ENCODE measurements at regions not wholly inside any gene's neighbourhood (a gene's known extent, or its start where the extent isn't known, plus 50 kb on each side); places are given as distances from the start of the nearest gene placed in this dataset.
"Not testable (repeated sequence)": the region's sequence is repeated elsewhere in the genome, so short reads cannot be mapped to it uniquely, and the experiment has no call there.

- ATAC-seq (no peak), DNase-seq (ENCODE audit: low spot score) (no peak)
- H3K27me3 Mint-ChIP-seq: peaks cover 3 to 4% of the 10 kb centered on the region in 2 donors
- no peak overlapping the region for H3K4me3 Mint-ChIP-seq
- H3K27ac Mint-ChIP-seq: no peak overlapping the region
- no peaks in the 10 kb centered on the region for H3K36me3 Mint-ChIP-seq
- H3K9me3 Mint-ChIP-seq: no peaks in the 10 kb centered on the region
- peaks cover under 1 to 2% of the 10 kb centered on the region in 2 donors for H3K4me1 Mint-ChIP-seq (ENCODE audit: low read depth in 2 of 2)
These were observed 97.8 kb downstream of the OAT start for GRCh38 chr10:124320778-124321432.

- Mint-ChIP-seq H3K4me3 (no peak overlapping the region), H3K4me1 (ENCODE audit: low read depth in 2 of 2) (peaks cover 5 to 6% of the 10 kb centered on the region in 2 donors), H3K27ac (no peak overlapping the region), H3K36me3 (no peaks in the 10 kb centered on the region), H3K9me3 (no peaks in the 10 kb centered on the region), H3K27me3 (peaks cover 0 to 12% of the 10 kb centered on the region in 2 donors)
- DNase-seq (ENCODE audit: low spot score) (no peak), ATAC-seq (no peak)
These were observed 98.8 kb downstream of the OAT start for GRCh38 chr10:124319926-124320391.

- peaks cover 0 to 12% of the 10 kb centered on the region in 2 donors for H3K27me3 Mint-ChIP-seq
- ATAC-seq; H3K27ac Mint-ChIP-seq; H3K36me3 Mint-ChIP-seq; H3K4me3 Mint-ChIP-seq; DNase-seq (ENCODE audit: low spot score); H3K9me3 Mint-ChIP-seq; H3K4me1 Mint-ChIP-seq (ENCODE audit: low read depth in 2 of 2): not testable (repeated sequence)
These were observed 99.2 kb downstream of the OAT start for GRCh38 chr10:124319520-124319919.

GRCh38 chr10:124318811-124319210 lies 99.9 kb downstream of the OAT start:
- H3K27ac Mint-ChIP-seq: no peak overlapping the region
- H3K4me1 Mint-ChIP-seq (ENCODE audit: low read depth in 2 of 2): peaks cover 5 to 6% of the 10 kb centered on the region in 2 donors
- H3K36me3 Mint-ChIP-seq: no peaks in the 10 kb centered on the region
- ATAC-seq (no peak), DNase-seq (ENCODE audit: low spot score) (no peak)
- peaks cover 0 to 12% of the 10 kb centered on the region in 2 donors for H3K27me3 Mint-ChIP-seq
- H3K4me3 Mint-ChIP-seq: no peak overlapping the region
- H3K9me3 Mint-ChIP-seq: peaks cover 2% of the 10 kb centered on the region

GRCh38 chr10:124318076-124318475 lies 100.6 kb downstream of the OAT start:
- Mint-ChIP-seq H3K27ac (no peak overlapping the region), H3K9me3 (peaks cover 2% of the 10 kb centered on the region), H3K4me1 (ENCODE audit: low read depth in 2 of 2) (peaks cover 5 to 6% of the 10 kb centered on the region in 2 donors), H3K4me3 (no peak overlapping the region), H3K36me3 (no peaks in the 10 kb centered on the region), H3K27me3 (peaks cover 0 to 12% of the 10 kb centered on the region in 2 donors)
- DNase-seq (ENCODE audit: low spot score) (no peak), ATAC-seq (no peak)

- no peak for ATAC-seq
- no peak for DNase-seq (ENCODE audit: low spot score)
- Mint-ChIP-seq H3K4me3 (no peak overlapping the region), H3K27ac (no peak overlapping the region), H3K9me3 (peaks cover 2% of the 10 kb centered on the region), H3K27me3 (peaks cover 0 to 12% of the 10 kb centered on the region in 2 donors), H3K4me1 (ENCODE audit: low read depth in 2 of 2) (peaks cover 5 to 6% of the 10 kb centered on the region in 2 donors), H3K36me3 (no peaks in the 10 kb centered on the region)
These were observed 102.4 kb downstream of the OAT start for GRCh38 chr10:124316326-124316725.

- no peaks in the 10 kb centered on the region for H3K36me3 Mint-ChIP-seq
- H3K4me3 Mint-ChIP-seq: no peak overlapping the region
- H3K27me3 Mint-ChIP-seq: peaks cover 0 to 12% of the 10 kb centered on the region in 2 donors
- no peak overlapping the region for H3K27ac Mint-ChIP-seq
- ATAC-seq (no peak), DNase-seq (ENCODE audit: low spot score) (no peak)
- peaks cover 5 to 6% of the 10 kb centered on the region in 2 donors for H3K4me1 Mint-ChIP-seq (ENCODE audit: low read depth in 2 of 2)
- H3K9me3 Mint-ChIP-seq: peaks cover 2% of the 10 kb centered on the region
These were observed 103.0 kb downstream of the OAT start for GRCh38 chr10:124315591-124316270.

GRCh38 chr10:124313374-124313773 lies 105.3 kb downstream of the OAT start:
- no peak overlapping the region for H3K4me3 Mint-ChIP-seq
- H3K9me3 Mint-ChIP-seq: peaks cover 2% of the 10 kb centered on the region
- ATAC-seq: peak in 1 of 2 donors; percentile 24
- DNase-seq (ENCODE audit: low spot score): no peak
- no peaks in the 10 kb centered on the region for H3K36me3 Mint-ChIP-seq
- peaks cover 4 to 19% of the 10 kb centered on the region in 2 donors for H3K27me3 Mint-ChIP-seq
- H3K4me1 Mint-ChIP-seq (ENCODE audit: low read depth in 2 of 2): peaks cover 5 to 6% of the 10 kb centered on the region in 2 donors
- no peak overlapping the region for H3K27ac Mint-ChIP-seq

GRCh38 chr10:124308811-124309210 lies 109.9 kb downstream of the OAT start:
- H3K27ac Mint-ChIP-seq: no peak overlapping the region
- no peak overlapping the region for H3K4me3 Mint-ChIP-seq
- no peaks in the 10 kb centered on the region for H3K4me1 Mint-ChIP-seq (ENCODE audit: low read depth in 2 of 2)
- ATAC-seq: no peak
- no peaks in the 10 kb centered on the region for H3K9me3 Mint-ChIP-seq
- peak; percentile 6 for DNase-seq (ENCODE audit: low spot score)
- no peaks in the 10 kb centered on the region for H3K36me3 Mint-ChIP-seq
- peaks cover 4 to 7% of the 10 kb centered on the region in 2 donors for H3K27me3 Mint-ChIP-seq

GRCh38 chr10:124308056-124308645 lies 110.6 kb downstream of the OAT start:
- H3K36me3 Mint-ChIP-seq: no peaks in the 10 kb centered on the region
- peak; percentile 16 for DNase-seq (ENCODE audit: low spot score)
- peak in 1 of 2 donors; percentile 20 for ATAC-seq
- H3K27me3 Mint-ChIP-seq: peaks cover 4 to 7% of the 10 kb centered on the region in 2 donors
- H3K9me3 Mint-ChIP-seq: no peaks in the 10 kb centered on the region
- no peak overlapping the region for H3K4me3 Mint-ChIP-seq
- no peak overlapping the region for H3K27ac Mint-ChIP-seq
- no peaks in the 10 kb centered on the region for H3K4me1 Mint-ChIP-seq (ENCODE audit: low read depth in 2 of 2)

GRCh38 chr10:124307591-124307990 lies 111.1 kb downstream of the OAT start:
- H3K36me3 Mint-ChIP-seq: no peaks in the 10 kb centered on the region
- ATAC-seq (no peak), DNase-seq (ENCODE audit: low spot score) (peak; percentile 31)
- no peaks in the 10 kb centered on the region for H3K4me1 Mint-ChIP-seq (ENCODE audit: low read depth in 2 of 2)
- no peak overlapping the region for H3K4me3 Mint-ChIP-seq
- H3K9me3 Mint-ChIP-seq: no peaks in the 10 kb centered on the region
- H3K27ac Mint-ChIP-seq: no peak overlapping the region
- peaks cover 4 to 7% of the 10 kb centered on the region in 2 donors for H3K27me3 Mint-ChIP-seq

GRCh38 chr10:124306922-124307371 lies 111.8 kb downstream of the OAT start:
- Mint-ChIP-seq H3K9me3 (no peaks in the 10 kb centered on the region), H3K27ac (no peak overlapping the region), H3K27me3 (peaks cover 4 to 7% of the 10 kb centered on the region in 2 donors), H3K4me3 (no peak overlapping the region), H3K36me3 (no peaks in the 10 kb centered on the region), H3K4me1 (ENCODE audit: low read depth in 2 of 2) (no peaks in the 10 kb centered on the region)
- ATAC-seq (no peak), DNase-seq (ENCODE audit: low spot score) (no peak)

GRCh38 chr10:124306520-124306919 lies 112.2 kb downstream of the OAT start:
- Mint-ChIP-seq H3K36me3 (no peaks in the 10 kb centered on the region), H3K27me3 (peaks cover 4 to 7% of the 10 kb centered on the region in 2 donors), H3K4me3 (no peak overlapping the region), H3K27ac (no peak overlapping the region), H3K4me1 (ENCODE audit: low read depth in 2 of 2) (no peaks in the 10 kb centered on the region), H3K9me3 (no peaks in the 10 kb centered on the region)
- DNase-seq (ENCODE audit: low spot score) (no peak), ATAC-seq (no peak)

- H3K9me3 Mint-ChIP-seq: no peaks in the 10 kb centered on the region
- peaks cover 4 to 7% of the 10 kb centered on the region in 2 donors for H3K27me3 Mint-ChIP-seq
- no peaks in the 10 kb centered on the region for H3K36me3 Mint-ChIP-seq
- H3K4me3 Mint-ChIP-seq: no peak overlapping the region
- no peak for DNase-seq (ENCODE audit: low spot score)
- H3K4me1 Mint-ChIP-seq (ENCODE audit: low read depth in 2 of 2): no peaks in the 10 kb centered on the region
- no peak for ATAC-seq
- no peak overlapping the region for H3K27ac Mint-ChIP-seq
These were observed 112.7 kb downstream of the OAT start for GRCh38 chr10:124305984-124306383.
